Liver (tissue), 7 donors: ENCODE measurements at regions not wholly inside any gene's neighbourhood (a gene's known extent, or its start where the extent isn't known, plus 50 kb on each side); places are given as distances from the start of the nearest gene placed in this dataset.

ENCODE experiments used
- DNase-seq: peaks from one replicate; pipeline ENCODE4 v3.0.0-alpha.2; 2017; ENCODE audit warnings: low spot score
- H3K27ac ChIP-seq, 2 donors: one replicate each; pipeline ENCODE4 v1.7.0; 2013; ENCODE audit warnings: inconsistent platforms in 2 of 2, low read length in 2 of 2, control low read depth in 1 of 2, low read depth in 1 of 2, mild to moderate bottlenecking in 1 of 2
- H3K27me3 ChIP-seq, 4 donors: one replicate each; pipeline versions ENCODE4 v1.6.1 to v1.7.0; 2013; ENCODE audit warnings: low read length in 3 of 4, inconsistent platforms in 1 of 4, mild to moderate bottlenecking in 1 of 4, moderate library complexity in 1 of 4; ENCODE audit not compliant: control insufficient read depth in 4 of 4, insufficient read depth in 4 of 4
- H3K36me3 ChIP-seq, 4 donors: one replicate each; pipeline versions ENCODE4 v1.6.1 to v1.7.0; 2013; ENCODE audit warnings: low read length in 3 of 4, mild to moderate bottlenecking in 3 of 4, low read depth in 1 of 4, moderate library complexity in 1 of 4; ENCODE audit not compliant: control insufficient read depth in 4 of 4, insufficient read depth in 3 of 4
- H3K4me1 ChIP-seq, 4 donors: one replicate each; pipeline versions ENCODE4 v1.6.1 to v1.7.0; 2013; ENCODE audit warnings: low read length in 3 of 4, mild to moderate bottlenecking in 3 of 4, moderate library complexity in 1 of 4; ENCODE audit not compliant: control insufficient read depth in 4 of 4, insufficient read depth in 4 of 4
- H3K4me3 ChIP-seq, 3 donors: one replicate each; pipeline versions ENCODE4 v1.6.1 to v1.7.0; 2013; ENCODE audit warnings: low read length in 3 of 3, control low read depth in 1 of 3, low read depth in 1 of 3, mild to moderate bottlenecking in 1 of 3
- H3K9ac ChIP-seq, 2 donors: one replicate each; pipeline ENCODE4 v1.7.0; 2013; ENCODE audit warnings: low read length in 2 of 2, mild to moderate bottlenecking in 2 of 2, moderate library complexity in 2 of 2, control low read depth in 1 of 2, low read depth in 1 of 2
- H3K9me3 ChIP-seq, 4 donors: one replicate each; pipeline versions ENCODE4 v1.6.1 to v1.7.0; 2013; ENCODE audit warnings: low read length in 3 of 4; ENCODE audit not compliant: control insufficient read depth in 4 of 4
- FOXA1 ChIP-seq: IDR thresholded peaks from 2 replicates; pipeline ENCODE4 v1.6.1; 2016; ENCODE audit warnings: antibody characterized with exemption
- FOXA2 ChIP-seq: IDR thresholded peaks from 2 replicates; pipeline ENCODE4 v1.6.1; 2016; ENCODE audit warnings: antibody characterized with exemption
- GABPA ChIP-seq, 2 donors: IDR thresholded peaks in 1 of 2; conservative IDR thresholded peaks in 1 of 2; 2 replicates each; pipeline ENCODE4 v1.6.1; 2016; ENCODE audit warnings: antibody characterized with exemption in 2 of 2, mild to moderate bottlenecking in 1 of 2, moderate library complexity in 1 of 2
- HNF4G ChIP-seq: IDR thresholded peaks from 2 replicates; pipeline ENCODE4 v1.6.1; 2016; ENCODE audit warnings: antibody characterized with exemption
- JUND ChIP-seq, 2 donors: IDR thresholded peaks; 2 replicates each; pipeline ENCODE4 v1.6.1; 2016; ENCODE audit warnings: antibody characterized with exemption in 2 of 2
- NR2F2 ChIP-seq: IDR thresholded peaks from 2 replicates; pipeline ENCODE4 v1.6.1; 2016; ENCODE audit warnings: antibody characterized with exemption
- RAD21 ChIP-seq, 2 donors: IDR thresholded peaks; 2 replicates each; pipeline ENCODE4 v1.6.1; 2016; ENCODE audit warnings: antibody characterized with exemption in 2 of 2, mild to moderate bottlenecking in 2 of 2
- RXRA ChIP-seq, 2 donors: IDR thresholded peaks; 2 replicates each; pipeline ENCODE4 v1.6.1; 2017 to 2018; ENCODE audit warnings: antibody characterized with exemption in 2 of 2, mild to moderate bottlenecking in 1 of 2
- SP1 ChIP-seq: IDR thresholded peaks from 2 replicates; pipeline ENCODE4 v1.6.1; 2018; ENCODE audit warnings: antibody characterized with exemption, mild to moderate bottlenecking
- TAF1 ChIP-seq: conservative IDR thresholded peaks from 2 replicates; pipeline ENCODE4 v1.6.1; 2016; ENCODE audit warnings: antibody characterized with exemption, mild to moderate bottlenecking
- YY1 ChIP-seq: IDR thresholded peaks from 2 replicates; pipeline ENCODE4 v1.6.1; 2016; ENCODE audit warnings: antibody characterized with exemption, mild to moderate bottlenecking
- WGBS: extraction: QIAGEN DNeasy Blood & Tissue Kit; methylation state at CpG from one replicate; pipeline ENCODE4 v1.1.7; 2013; 5-methylcytosine and 5-hydroxymethylcytosine counted together
- TF ChIP-seq, protein P1 (sequence below): IDR thresholded peaks from 2 replicates; pipeline ENCODE4 v1.6.1; 2016; ENCODE audit warnings: antibody characterized with exemption, mild to moderate bottlenecking
- TF ChIP-seq, protein P2 (sequence below): IDR thresholded peaks from 2 replicates; pipeline ENCODE4 v1.6.1; 2016; ENCODE audit warnings: antibody characterized with exemption
- TF ChIP-seq, protein P3 (sequence below): IDR thresholded peaks from 2 replicates; pipeline ENCODE4 v1.6.1; 2016; ENCODE audit warnings: antibody characterized with exemption
- TF ChIP-seq, protein P4 (sequence below): IDR thresholded peaks from 2 replicates; pipeline ENCODE4 v1.6.1; 2016; ENCODE audit warnings: antibody characterized with exemption
- donor health status: healthy.
- donor health status: healthy.
- donor health status: healthy.
- donor health status: healthy.

DNA sequence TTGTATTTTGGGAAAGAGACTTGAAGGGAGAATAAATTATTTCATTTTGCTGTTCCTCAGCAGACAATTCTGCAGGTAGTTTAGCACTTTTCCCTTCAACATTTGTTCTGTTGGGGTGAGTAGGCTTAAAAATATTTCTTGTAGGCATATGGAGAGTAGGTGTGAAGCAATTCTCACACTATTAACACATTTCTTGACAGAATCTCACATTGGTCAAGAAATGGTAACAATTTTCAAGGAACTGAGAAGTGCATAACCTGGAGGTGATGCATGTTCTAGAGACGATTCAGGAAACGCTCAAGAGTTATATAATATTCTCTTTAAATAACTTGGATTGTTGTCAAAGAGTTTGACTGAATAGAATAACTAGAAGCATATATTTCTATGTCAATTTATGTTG lies 658.2 kb downstream of the STIM2 start:
- H3K9me3 ChIP-seq: no peaks in the 10 kb centered on the region
- no peak overlapping the region for H3K9ac ChIP-seq
- no peak overlapping the region for H3K27ac ChIP-seq
- no peaks in the 10 kb centered on the region for H3K27me3 ChIP-seq
- H3K4me3 ChIP-seq: no peak overlapping the region
- no peaks in the 10 kb centered on the region for H3K36me3 ChIP-seq
- no peaks in the 10 kb centered on the region for H3K4me1 ChIP-seq
- no peak for TF ChIP-seq FOXA1
- TF ChIP-seq, protein P1, sequence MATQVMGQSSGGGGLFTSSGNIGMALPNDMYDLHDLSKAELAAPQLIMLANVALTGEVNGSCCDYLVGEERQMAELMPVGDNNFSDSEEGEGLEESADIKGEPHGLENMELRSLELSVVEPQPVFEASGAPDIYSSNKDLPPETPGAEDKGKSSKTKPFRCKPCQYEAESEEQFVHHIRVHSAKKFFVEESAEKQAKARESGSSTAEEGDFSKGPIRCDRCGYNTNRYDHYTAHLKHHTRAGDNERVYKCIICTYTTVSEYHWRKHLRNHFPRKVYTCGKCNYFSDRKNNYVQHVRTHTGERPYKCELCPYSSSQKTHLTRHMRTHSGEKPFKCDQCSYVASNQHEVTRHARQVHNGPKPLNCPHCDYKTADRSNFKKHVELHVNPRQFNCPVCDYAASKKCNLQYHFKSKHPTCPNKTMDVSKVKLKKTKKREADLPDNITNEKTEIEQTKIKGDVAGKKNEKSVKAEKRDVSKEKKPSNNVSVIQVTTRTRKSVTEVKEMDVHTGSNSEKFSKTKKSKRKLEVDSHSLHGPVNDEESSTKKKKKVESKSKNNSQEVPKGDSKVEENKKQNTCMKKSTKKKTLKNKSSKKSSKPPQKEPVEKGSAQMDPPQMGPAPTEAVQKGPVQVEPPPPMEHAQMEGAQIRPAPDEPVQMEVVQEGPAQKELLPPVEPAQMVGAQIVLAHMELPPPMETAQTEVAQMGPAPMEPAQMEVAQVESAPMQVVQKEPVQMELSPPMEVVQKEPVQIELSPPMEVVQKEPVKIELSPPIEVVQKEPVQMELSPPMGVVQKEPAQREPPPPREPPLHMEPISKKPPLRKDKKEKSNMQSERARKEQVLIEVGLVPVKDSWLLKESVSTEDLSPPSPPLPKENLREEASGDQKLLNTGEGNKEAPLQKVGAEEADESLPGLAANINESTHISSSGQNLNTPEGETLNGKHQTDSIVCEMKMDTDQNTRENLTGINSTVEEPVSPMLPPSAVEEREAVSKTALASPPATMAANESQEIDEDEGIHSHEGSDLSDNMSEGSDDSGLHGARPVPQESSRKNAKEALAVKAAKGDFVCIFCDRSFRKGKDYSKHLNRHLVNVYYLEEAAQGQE: no peak
- no peak for TF ChIP-seq TAF1
- TF ChIP-seq SP1: no peak
- TF ChIP-seq, protein P2, sequence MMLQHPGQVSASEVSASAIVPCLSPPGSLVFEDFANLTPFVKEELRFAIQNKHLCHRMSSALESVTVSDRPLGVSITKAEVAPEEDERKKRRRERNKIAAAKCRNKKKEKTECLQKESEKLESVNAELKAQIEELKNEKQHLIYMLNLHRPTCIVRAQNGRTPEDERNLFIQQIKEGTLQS: no peak
- DNase-seq: no peak
- 54% methylated on average over 2 of the region's 2 CpGs for WGBS

DNA sequence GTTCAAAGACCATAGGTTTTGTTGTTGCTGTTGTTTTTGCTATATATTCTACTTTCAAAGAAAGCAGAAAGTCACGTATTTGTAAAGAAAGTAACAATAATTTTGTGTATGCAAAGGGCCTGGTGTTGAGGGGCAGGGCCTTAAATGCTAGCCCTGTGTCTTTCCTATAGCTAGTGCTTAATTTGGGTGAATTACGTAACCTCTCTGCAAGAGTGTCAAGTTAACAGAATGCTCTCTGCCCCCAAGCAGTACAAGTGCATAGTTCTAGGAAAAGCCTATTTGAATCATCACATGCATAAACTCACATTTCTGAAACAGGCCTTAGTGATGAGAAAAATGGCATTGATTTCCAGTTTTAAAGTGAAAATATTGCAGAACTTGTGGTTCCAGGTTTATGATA lies 663.6 kb downstream of the STIM2 start:
- no peak for DNase-seq
- Histone ChIP-seq H3K4me1 (no peaks in the 10 kb centered on the region), H3K9ac (no peak overlapping the region), H3K27ac (no peak overlapping the region), H3K36me3 (no peaks in the 10 kb centered on the region), H3K4me3 (no peak overlapping the region), H3K27me3 (no peaks in the 10 kb centered on the region), H3K9me3 (no peaks in the 10 kb centered on the region)
- TF ChIP-seq RXRA (IDR thresholded peaks at IDR 0.05): no peak
- 63% methylated on average over 2 of the region's 2 CpGs for WGBS

DNA sequence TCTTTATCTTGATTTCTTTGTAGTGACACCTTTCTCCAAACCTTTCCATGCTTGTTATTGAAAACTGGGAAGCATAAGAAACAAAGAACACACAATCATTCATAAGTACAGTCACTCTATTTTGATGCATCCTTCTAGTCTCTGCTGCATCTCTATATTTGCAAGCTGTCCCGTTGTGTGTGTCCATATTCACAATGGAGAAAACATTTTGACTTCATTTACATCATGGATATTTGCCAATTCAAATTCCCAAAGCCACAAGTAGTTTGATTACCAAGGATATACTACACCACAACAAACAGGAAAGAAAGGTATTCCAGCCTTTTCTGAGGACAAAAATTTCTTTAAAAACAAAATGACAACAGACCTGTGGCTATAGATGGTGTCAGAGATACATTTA lies 673.8 kb downstream of the STIM2 start:
- H3K27ac ChIP-seq: no peak overlapping the region
- H3K9me3 ChIP-seq: no peaks in the 10 kb centered on the region
- no peaks in the 10 kb centered on the region for H3K4me1 ChIP-seq
- TF ChIP-seq, protein P3, sequence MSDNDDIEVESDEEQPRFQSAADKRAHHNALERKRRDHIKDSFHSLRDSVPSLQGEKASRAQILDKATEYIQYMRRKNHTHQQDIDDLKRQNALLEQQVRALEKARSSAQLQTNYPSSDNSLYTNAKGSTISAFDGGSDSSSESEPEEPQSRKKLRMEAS: no peak
- TF ChIP-seq RAD21 (IDR thresholded peaks at IDR 0.05) (no peak), YY1 (no peak), TAF1 (no peak), FOXA1 (no peak), SP1 (no peak), NR2F2 (no peak), FOXA2 (no peak), GABPA (IDR thresholded peaks at IDR 0.05 in 1 of 2, conservative IDR thresholded peaks at IDR 0.05 in 1 of 2) (no peak), JUND (IDR thresholded peaks at IDR 0.05) (no peak), HNF4G (no peak)
- TF ChIP-seq, protein P4, sequence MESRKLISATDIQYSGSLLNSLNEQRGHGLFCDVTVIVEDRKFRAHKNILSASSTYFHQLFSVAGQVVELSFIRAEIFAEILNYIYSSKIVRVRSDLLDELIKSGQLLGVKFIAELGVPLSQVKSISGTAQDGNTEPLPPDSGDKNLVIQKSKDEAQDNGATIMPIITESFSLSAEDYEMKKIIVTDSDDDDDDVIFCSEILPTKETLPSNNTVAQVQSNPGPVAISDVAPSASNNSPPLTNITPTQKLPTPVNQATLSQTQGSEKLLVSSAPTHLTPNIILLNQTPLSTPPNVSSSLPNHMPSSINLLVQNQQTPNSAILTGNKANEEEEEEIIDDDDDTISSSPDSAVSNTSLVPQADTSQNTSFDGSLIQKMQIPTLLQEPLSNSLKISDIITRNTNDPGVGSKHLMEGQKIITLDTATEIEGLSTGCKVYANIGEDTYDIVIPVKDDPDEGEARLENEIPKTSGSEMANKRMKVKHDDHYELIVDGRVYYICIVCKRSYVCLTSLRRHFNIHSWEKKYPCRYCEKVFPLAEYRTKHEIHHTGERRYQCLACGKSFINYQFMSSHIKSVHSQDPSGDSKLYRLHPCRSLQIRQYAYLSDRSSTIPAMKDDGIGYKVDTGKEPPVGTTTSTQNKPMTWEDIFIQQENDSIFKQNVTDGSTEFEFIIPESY: no peak
- TF ChIP-seq, protein P1: no peak
- TF ChIP-seq, protein P2: no peak
- DNase-seq: no peak
- no peak overlapping the region for H3K4me3 ChIP-seq
- H3K9ac ChIP-seq: no peak overlapping the region
- WGBS: 44% methylated on average over 1 of the region's 1 CpG
- no peaks in the 10 kb centered on the region for H3K27me3 ChIP-seq
- no peaks in the 10 kb centered on the region for H3K36me3 ChIP-seq
